Stomach (tissue), 4 donors: ENCODE measurements at regions not wholly inside any gene's neighbourhood (a gene's known extent, or its start where the extent isn't known, plus 50 kb on each side); places are given as distances from the start of the nearest gene placed in this dataset.

ENCODE experiments used
- CTCF ChIP-seq, 7 experiments: fragments of 450-650 bp in 4 of 7; fragments of 200-600 bp in 3 of 7; sonication (generic) in 3 of 7; IDR thresholded peaks; one replicate each; pipeline ENCODE4 v1.5.1; 2016 to 2019; ENCODE audit warnings: antibody characterized with exemption in 7 of 7, control low read depth in 2 of 7, mild to moderate bottlenecking in 1 of 7
- EP300 ChIP-seq: sonication (generic); formaldehyde crosslinking; IDR thresholded peaks from one replicate; pipeline ENCODE4 v1.6.1; 2017; ENCODE audit warnings: antibody characterized with exemption
- POLR2A ChIP-seq, 4 donors: fragments of 450-650 bp; IDR thresholded peaks; one replicate each; pipeline ENCODE4 v1.6.1; 2016; ENCODE audit warnings: antibody characterized with exemption in 4 of 4, control low read depth in 2 of 4, mild to moderate bottlenecking in 1 of 4, moderate library complexity in 1 of 4
- POLR2AphosphoS5 ChIP-seq, 3 donors: sonication (generic); formaldehyde crosslinking; IDR thresholded peaks; one replicate each; pipeline ENCODE4 v1.6.1; 2016; ENCODE audit warnings: antibody characterized with exemption in 3 of 3

GRCh38 chr14:65854215-65854614 is 441.7 kb downstream of the FUT8 start:
- TF ChIP-seq EP300 = no peak
- no peak for TF ChIP-seq CTCF (IDR thresholded peaks at IDR 0.05)
- TF ChIP-seq POLR2A (IDR thresholded peaks at IDR 0.05) = no peak
- no peak for TF ChIP-seq POLR2AphosphoS5 (IDR thresholded peaks at IDR 0.05)
